C1 segment of cervical spinal cord (tissue), 14 donors: ENCODE measurements at regions not wholly inside any gene's neighbourhood (a gene's known extent, or its start where the extent isn't known, plus 50 kb on each side); places are given as distances from the start of the nearest gene placed in this dataset.
"Not testable (repeated sequence)": the region's sequence is repeated elsewhere in the genome, so short reads cannot be mapped to it uniquely, and the experiment has no call there.

Source experiments
- DNase-seq, 14 donors: peaks; one replicate each; lab custom pipeline; 2025; lab: John Stamatoyannopoulos, UW

DNA sequence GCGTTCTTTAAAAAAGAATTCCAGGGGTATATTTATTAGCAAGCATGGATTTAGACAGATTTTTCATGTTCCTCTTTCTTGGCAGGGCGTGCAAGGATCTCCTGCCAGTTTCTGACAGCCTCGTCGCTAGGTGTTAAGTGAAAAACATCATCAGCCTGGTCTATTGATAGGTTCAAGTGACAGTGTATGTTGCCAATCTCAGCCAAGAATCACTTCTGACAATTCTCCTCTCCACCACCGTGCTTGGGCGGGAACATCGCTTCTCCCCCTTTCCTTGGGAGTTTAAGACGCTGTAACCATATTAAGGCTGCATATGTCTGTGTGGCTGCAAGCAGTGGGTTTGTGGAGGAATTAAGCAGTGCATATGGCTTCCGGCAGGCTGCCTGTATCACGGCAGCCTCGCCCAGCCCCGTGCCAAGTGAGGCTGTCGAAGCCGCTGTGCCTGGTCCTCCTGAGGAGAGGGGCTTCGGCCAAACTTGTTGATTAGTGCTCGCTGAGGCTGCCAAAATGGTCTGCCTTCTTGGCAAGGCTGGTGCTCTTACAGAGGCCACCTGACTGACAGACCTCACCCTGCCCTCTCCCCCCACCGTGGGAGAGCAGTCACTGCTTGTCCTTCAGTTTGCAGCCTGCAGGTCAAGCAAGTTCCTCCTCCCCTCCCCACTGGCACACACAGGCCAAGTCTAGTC, 132.2 kb upstream of the MPHOSPH6 start:
- peak in 1 of 14 donors; percentile 14 for DNase-seq

DNA sequence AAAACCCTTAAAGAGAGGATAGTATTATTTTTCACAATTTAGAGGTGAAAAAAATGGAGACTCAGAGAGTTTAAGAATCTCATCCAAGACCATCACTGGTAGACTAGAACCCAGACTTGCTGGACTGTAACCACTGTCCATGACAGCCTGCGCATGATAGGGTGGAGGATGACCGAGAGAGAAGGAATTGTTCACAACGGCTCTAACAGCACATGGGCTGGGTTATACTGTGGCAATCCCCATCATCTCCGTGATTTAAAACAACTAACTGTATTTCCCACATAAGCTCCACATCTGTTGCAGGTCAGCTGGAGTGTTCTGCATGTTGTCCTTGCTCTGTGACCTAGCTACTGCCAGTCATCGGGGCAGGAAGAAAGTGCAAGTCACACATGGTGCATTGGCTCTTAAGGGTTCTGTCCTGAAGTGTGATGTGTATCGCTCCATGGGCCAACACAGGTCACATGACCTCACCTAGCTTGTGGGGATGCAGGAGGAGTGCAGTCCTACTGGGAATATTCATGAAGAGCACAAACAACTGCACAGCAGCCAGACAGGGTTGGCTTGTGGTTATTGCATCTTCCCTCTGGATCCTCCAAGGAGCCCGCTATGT, 131.2 kb upstream of the MPHOSPH6 start:
- DNase-seq = no peak

DNA sequence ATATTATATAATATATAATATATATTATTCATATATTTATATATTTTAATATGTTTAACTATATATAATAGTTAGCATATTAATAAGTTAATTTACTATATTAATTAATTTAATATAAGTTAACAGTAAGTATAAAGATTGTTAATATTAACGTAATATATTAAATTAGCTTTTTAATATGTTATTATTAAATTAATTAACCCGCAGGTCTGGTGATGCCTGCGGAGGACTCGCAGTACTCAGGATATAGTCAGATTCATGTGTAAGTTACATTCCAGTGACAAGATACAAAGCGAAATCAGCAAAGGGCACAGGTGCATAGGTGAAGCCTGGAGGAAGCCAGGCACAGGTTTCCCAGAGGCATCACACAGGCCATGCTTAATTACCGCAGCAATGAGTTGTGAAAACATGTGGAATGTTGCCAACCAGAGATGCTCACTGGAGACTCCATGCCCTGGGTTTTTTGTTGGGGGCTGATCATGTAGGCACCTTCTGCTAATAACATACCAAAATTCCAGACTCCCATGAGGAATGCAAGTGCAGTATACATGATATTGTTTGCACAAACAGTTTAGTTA, 130.4 kb upstream of the MPHOSPH6 start:
- DNase-seq = no peak

DNA sequence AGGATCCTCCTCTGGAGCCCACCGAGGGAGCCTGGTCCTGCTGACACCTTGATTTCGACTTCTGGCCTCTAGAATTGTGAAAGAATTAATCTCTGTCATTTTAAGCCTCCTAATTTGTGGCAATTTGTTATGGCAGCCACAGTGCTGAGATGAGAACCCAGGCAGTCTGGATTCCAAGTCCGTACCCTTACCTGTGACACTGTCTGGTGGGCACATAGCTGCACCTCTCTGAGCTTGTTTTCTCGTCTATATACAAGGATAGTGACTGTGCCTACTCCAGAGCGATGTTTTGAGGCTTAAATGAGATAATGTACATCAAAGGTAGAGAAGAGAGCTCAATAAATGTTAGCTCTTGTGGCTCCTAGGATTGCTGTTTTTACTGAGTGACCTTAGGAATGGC, 128.4 kb upstream of the MPHOSPH6 start:
- DNase-seq = no peak

DNA sequence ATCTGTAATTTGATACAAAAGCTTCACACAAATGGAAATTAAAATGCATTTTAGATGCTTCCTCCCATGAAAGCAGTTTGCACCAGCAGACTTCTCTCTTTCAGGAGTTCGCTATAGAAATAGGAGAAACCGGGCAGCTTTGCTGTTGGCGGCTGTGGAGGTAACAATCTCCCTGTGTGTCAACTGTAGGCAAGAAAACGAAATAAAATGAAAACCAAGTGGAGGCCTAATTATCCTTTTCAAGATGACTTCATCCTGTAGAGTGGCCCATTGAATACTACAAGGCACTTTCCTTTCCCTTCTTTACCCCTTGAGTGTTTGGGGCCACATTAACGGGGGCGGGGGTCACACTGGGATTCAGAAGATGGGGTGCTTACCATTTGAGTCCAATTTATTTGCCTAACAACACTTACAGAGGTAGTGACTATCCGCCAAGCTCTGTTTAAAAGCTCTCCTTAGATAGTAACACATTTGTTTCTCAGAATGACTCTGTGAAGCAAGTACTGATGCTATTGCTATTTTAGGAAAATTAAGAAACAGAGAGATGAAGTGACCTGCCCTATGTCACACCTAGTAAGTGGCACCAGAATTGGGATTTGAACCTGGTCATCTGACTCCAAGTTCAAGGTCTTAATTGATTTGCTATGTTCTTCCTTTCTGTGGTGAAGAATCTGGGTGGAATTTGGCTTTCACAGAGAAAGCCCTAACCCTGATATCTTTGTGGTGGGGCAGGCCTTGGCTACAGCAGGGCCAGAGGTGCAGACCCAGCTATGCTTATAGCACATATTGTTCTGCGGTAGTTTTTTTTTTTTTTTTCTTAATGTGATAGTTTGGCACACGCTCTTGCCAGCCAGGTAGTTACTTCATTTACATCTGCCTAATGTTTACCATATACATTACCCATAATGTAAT, 125.5 kb upstream of the MPHOSPH6 start:
- no peak for DNase-seq

DNA sequence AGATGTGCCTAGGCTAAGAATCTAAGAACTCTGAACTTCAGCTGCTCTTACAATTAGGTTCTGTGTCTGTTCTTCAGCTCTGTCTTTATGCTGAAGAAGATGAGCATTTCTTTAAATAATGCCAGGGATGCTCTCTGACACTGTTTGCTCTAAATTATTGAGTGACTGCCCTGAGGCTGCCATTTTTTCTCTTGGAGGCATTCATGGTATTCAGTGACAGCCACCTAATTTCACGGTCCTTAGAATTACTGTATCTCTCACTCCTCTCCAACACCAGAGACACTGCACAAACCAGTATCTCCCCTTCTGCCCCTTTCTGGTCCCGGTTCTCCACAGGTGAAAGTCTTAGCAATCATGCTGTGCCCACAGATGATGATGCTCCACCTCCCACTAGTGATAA, 123.6 kb upstream of the MPHOSPH6 start:
- no peak for DNase-seq

DNA sequence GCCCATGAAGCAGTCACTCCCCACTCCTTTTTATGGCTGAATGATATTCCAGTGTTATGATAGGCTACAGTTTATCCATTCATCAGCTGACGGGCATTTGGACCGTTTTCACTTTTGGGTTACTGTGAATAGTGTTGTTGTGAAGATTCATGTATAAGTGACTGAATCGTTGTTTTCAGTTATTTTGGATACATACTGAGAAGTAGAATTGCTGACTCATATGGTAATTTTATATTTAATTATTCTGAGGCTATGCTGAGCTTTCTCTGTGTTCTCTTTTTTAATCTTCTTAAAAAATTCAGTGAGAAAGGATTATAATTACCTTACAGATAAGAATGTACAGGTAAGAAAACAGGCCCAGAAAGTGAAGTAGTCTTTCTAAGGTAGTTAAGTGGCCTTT, 117.9 kb upstream of the MPHOSPH6 start:
- no peak for DNase-seq

DNA sequence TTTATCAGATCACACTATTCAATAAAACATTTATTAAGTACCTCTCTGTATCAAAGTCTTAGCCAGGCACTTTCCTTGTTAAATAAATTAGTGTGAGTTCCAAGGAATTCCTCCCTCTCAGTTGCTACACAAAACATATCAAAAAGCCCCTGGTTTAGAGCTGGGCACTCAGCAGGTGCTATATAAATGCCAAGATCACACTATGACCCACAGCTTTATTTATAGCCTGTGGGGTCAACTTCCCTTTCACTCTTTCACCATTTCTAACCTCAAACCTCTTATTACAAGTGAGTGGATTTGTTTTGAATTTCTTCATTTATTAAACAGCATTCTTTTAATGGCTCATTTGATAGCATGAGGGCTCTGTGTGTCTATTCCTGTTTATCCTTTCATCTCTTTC, 112.6 kb upstream of the MPHOSPH6 start:
- DNase-seq = no peak

DNA sequence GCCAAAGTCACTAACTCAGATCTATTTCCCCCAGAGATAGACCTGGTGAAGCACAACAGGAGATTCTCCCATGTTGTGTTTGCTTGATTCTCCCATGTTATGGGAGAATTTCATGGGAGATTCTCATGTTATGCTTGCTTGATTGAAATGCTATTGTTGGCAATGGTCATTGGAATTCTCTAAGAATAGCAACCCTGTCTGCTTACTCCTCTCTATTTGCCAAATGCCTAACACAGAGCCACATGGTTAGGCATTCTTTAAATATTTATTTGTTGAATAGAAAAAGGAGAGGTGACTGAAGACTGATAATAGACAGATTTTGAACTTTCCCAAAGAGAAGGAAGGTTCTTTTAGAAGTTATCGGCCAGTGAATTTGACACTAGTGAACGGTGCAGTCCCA, 111.5 kb upstream of the MPHOSPH6 start:
- no peak for DNase-seq

DNA sequence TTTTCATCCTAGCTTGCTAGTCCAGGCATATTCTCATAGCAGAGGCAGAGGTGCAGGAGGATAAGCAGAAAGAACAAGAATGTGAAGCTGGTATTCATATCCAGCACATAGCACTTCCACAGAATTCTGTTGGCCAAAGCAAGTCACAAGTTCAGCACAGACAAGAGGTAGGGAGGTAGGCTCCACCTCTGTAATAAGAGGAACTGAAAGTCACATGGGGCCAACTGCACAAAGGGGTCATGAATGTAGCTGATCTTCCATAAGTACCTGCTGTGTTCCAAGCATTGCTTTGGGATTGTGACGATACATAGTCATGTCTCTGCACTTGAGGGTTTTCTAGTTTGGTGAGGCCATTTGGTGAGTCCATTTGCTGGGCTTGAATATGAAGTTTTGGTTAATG, 110.8 kb upstream of the MPHOSPH6 start:
- no peak for DNase-seq

DNA sequence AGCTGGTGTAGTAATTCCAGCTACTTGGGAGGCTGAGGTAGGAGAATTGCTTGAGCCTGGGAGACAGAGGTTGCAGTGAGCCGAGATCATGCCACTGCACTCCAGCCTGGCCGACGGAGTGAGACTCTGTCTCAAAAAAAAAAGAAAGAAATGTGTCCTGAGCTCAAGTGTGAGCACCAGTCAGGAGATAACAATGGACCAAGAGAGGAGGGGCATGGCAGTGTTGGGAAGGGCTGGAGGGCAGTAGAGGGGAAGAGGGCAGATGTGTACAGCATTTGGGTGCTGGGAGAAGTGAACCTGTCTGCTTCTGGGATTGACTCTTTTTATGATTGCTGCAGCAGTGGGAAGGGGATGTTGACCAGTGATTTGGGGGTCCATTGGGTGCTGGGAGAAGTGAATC, 105.3 kb upstream of the MPHOSPH6 start:
- DNase-seq = not testable (repeated sequence)

DNA sequence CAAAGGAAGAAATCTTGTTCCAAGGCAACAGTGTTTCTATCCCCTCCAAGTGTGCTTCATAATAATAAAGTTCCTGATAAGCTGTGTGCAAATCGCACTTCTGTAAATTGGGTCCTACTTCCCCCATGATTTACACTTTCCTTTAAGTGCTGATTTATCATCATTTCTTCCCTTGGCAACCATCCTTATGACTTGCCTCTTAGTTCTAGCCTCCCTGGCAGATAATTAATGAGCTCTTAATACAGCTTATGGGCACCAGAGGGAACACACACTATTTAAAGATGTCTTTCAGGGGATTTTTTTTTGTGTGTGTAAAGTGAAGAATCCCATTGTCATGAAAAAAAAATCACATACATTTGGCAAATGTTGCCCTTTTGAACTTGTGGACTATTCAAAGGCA, 101.6 kb upstream of the MPHOSPH6 start:
- no peak for DNase-seq

DNA sequence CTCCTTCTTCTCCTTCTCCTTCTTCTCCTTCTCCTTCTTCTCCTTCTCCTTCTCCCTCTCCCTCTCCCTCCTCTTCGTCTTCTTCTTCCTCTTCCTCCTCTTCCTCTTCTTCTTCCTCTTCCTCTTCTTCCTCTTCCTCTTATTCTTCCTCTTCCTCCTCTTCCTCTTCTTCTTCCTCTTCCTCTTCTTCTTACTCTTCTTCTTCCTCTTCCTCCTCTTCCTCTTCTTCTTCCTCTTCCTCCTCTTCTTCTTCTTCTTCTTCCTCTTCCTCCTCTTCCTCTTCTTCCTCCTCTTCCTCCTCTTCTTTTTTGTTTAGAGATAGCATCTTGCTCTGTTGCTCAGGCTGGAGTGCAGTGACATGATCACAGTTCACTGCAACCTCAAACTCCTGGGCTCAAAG, 97.7 kb upstream of the MPHOSPH6 start:
- not testable (repeated sequence) for DNase-seq

DNA sequence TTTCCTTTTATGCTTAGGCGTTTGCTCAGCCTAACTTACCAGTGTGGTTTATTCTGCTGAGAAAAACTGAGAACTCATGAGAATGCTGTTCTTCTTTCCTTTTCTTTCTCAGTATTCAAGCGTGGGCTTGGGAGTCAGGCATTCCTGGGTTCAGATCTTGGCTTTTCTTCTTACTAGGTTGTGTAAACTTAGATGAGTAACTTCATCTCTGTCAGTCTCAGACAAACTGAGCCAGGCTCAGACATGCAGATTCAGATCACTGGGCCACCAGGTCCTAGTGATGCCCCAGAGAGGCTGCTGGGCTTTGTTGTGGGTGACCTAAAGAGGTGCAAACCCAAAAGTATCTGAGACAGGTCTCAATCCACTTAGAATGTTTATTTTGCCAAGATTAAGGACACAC, 95.8 kb upstream of the MPHOSPH6 start:
- no peak for DNase-seq

DNA sequence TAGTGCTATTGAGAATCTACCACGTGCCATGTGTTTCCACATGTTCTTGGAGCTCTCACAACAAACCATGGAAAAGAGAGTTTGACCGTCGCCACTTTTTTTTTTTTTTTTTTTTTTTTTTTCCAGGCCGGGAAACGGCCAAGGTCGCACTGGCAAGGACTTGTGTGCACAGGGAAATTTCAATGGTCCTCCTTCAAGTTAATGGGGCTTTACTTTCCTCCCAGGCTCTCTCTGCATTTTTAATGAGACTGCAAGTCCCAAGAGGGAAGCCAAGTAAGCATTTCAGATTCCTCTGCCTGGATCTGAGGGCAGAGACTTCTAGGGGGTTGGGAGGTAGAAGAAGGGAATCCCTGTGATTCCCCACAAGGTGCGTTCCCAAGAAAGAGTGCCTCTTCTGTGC, 94.7 kb upstream of the MPHOSPH6 start:
- peak in 2 of 14 donors; percentile 6 to 17 for DNase-seq

DNA sequence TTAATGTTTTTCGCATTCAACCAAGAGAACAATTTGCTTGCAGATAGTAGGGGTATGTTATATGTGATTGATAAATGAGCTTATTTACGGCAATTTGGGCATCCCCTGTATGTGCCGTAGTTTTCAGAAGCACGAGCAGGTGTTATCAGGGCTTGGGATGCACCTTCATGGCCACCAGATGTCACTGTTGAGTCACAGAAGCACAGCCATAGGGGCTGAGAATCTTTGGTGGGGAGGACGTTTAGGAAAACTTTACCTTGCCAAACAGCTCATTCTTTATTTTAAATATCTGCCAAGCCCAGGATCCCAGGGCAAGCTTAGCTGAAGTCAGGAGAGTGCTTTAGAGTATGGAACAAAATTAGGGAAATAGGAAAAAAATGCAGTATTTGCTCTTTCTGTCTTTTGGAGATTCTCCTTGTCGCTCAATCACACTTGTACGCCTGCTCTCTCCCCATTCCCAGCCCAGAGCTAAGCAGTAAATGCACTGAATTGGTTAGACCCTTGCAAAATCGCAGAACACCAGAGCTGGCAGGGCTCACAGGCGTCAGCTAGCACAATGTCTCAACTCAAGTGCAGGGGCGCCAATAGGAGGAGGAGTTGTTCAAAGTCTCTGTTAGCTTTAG, 93.6 kb upstream of the MPHOSPH6 start:
- peak in 12 of 14 donors; percentile 2 to 74 (median 26) for DNase-seq

DNA sequence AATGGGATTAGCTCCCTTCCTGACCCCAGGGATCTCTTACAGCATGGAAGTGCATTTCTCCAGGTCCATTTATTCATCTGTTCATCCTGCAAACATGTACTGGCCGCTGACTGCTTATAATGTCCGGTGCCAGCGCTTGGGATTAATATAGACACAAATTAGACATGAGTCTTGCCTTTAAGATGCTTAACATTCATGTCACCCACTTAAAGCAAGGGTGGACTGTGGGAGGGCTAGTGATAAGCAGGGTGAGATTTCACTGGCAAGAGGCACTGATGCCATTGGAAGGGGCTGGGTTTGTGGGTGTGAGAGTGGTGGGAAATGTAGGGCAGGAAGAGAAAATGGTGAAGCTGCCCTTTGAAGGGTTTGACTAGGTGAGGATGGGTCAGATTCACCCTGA, 92.2 kb upstream of the MPHOSPH6 start:
- DNase-seq = no peak

DNA sequence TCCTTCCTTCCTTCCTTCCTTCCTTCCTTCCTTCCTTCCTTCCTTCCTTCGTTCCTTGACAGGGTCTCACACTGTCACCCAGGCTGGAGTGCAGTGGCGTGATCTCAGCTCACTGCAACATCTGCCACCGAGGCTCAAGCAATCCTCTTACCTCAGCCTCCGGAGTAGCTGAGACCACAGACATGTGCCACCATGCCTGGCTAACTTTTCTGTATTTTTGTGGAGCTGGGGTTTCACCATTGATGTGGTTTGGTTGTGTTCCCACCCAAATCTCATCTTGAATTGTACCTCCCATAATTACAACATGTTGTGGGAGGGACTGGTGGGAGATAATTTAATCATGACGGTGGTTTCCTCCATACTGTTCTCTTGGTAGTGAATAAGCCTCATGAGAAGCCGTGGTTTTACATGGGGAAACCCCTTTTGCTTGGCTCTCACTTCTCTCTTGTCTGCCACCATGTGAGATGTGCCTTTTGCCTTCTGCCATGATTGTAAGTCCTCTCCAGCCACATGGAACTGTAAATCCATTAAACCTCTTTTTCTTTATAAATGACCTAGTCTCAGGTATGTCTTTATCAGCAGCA, 90.3 kb upstream of the MPHOSPH6 start:
- DNase-seq = no peak

DNA sequence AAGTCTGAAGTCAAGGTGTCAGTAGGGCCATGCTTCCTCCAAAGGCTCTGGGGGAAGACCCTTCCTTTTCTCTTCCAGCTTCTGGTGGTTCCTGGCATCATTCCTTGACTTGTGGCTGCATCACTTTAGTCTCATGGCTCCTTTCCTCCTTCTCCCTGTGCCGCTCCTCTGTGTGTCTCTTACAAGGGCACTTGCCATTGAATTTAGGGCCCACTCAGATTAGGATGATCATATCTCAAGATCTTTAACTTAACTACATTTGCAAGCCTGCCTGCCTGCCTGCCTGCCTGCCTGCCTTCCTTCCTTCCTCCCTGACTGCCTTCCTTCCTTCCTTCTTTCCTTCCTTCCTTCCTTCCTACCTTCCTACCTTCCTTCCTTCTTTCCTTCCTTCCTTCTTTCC, 89.7 kb upstream of the MPHOSPH6 start:
- DNase-seq = no peak

DNA sequence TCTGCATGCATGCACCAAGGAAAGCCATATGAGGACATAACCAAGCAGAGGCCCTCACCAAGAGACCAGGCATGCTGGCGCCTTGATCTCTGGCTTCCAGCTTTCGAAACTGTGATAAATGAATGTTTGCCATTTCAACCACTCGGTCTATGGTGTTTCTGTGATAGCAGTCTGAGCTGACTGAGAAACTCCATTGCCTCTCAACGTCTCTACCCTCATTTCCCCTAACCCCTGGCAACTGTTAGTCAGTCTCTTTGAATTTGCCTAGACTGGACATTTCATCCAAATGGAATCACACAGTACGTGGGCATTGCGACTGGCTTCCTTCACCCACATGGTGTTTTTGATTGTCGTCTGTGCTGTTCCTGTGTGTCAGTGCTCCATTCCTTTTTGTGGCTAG, 88.0 kb upstream of the MPHOSPH6 start:
- DNase-seq = no peak

DNA sequence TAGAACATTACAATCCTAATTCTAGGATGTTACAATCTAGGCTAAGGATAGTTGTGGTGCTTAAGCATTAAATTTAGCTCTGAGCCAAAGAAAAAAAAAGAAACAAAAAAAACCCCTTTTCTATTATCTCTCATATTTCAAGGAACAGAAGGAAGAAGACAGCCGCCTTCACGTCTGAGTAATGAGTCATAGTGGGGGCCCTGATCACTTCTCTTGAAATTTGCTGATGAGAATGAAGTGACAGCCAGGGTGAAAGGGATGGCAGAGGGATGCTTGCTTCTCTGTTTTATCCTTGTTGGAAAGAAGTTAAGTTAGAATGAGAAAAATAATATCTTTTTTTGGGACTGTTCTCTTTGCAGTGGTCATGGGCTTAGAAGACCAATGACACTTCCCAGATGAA, 82.6 kb upstream of the MPHOSPH6 start:
- no peak for DNase-seq
